ENCODE measurements at regions not wholly inside any gene's neighbourhood (a gene's known extent, or its start where the extent isn't known, plus 50 kb on each side); places are given as distances from the start of the nearest gene placed in this dataset.
"Not testable (repeated sequence)": the region's sequence is repeated elsewhere in the genome, so short reads cannot be mapped to it uniquely, and the experiment has no call there.

DNA sequence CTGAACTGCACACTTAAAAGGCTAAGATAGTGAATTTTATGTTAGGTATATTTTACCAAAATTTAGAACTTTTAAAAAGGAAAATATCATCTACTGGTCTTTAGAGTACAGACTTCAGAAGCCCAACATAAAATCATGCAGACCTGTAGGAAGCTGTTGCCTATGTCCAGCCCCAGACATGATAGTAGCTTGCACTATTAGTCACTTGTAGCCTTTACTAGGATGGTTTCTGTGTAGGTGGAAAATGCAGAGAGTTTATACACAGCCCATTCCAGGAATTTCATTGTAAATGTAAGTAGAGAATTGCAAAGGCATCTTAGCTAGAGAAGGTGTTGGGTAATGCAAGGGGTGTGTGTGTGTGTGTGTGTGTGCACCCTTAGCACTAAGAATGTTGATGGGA lies 640.2 kb downstream of the RNF144A start:
- no peak for DNase-seq

DNA sequence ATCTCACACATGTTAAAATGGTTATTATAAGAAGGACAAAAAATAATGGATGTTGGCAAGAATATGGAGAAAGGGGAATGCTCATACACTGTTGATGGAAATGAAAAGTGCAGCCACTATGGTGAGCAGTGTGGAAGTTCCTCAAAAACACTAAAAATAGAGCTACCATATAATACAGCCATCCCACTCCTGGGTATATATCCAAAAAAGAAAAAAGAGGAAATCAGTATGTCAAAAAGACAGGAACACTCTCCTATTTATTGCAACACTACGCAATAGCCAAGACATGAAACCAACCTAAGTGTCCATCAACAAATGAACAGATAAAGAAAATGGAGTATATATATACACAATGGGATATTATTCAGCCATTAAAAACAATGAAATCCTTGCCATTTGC lies 642.6 kb downstream of the RNF144A start:
- no peak for DNase-seq

DNA sequence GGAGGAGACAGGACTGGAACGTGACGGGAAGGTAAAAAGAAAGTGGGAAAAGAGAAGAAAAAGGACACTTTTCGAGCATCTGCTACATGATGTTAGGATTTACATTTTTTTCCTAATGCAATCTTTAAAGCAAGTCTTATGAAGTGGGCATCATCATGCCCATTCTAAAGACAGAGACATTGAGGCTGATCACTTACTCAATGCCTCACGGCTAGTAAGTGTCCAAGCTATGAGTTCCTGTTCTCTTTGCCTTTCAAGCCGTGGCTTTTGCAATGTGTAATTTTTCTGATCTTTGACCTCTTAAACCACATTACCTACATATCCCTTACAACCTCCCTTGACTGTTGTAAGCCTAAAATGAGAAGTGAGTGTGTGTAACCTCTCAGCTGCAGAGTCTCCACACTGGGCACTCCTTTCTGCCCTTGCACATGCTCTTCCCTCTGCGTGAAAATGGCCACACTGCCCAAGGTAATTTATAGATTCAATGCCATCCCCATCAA lies 649.2 kb downstream of the RNF144A start:
- no peak for DNase-seq

DNA sequence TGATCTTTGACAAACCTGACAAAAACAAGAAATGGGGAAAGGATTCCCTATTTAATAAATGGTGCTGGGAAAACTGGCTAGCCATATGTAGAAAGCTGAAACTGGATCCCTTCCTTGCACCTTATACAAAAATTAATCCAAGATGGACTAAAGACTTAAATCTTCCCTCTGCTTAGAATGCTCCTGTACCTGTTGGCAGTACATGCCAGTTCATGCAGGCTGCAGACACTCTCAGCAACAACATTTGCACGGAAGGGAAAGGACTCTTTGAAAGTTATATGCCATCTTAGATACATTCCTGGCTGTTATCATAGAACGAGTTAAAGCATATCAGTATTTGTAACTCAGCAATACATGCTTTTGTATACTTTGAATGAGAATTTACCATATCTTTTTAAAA lies 649.9 kb downstream of the RNF144A start:
- DNase-seq, result not testable (repeated sequence)

DNA sequence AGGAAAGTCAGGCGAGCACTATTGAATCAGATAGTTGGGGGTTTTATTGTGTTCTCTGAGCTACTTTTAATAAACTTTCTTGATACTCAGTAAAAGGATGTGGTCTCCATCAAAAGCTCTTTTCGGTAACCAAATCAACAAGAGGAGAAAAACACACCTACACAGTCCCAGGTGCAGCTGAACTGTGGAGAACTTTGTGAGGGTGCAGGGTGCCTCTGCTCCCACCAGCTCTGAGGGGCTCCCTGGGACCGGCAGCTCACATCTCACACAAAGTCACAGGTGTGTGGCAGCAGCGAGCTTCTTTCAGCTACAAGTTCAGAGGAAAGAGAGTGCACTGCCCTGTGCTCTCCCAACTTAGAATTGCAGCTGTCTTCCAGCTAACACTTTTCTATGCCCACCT lies 650.4 kb downstream of the RNF144A start:
- no peak for DNase-seq

DNA sequence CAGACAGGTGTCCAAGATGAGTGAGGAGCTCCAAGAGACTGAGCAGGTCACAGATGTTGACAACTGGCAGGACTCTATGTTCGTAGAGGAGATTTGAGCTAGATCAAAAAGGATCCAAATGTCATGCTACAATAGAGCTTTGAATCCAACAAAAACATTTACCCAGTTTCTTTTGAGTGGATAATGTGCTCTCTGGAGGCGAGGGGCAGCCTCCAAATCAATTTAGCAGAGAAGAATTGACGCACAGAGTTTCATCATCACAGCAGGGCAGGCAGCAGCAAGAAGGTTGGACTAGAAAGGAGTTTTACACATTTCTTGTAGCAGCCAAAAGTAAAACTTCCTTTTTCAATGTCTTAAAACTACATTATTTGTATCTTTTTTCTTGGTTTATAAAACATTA lies 653.0 kb downstream of the RNF144A start:
- no peak for DNase-seq

DNA sequence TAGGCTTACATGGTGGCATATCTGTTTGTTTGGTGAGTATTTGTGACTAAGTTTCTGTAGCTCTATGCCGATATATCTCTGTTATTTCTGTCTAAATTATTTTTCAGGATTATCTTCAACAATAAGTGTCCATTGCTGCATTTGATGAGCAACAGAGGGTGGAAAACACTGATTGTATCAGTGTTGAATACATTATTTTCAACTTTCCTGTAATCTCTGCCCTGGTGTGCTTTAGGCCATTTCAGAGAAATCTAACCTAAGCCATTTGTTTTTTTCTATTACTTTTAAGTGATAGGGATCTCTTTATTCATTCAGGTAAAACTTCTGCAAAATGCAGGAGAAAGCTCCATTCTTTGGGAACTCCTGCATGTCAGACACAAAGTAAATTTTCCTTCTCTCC lies 654.5 kb downstream of the RNF144A start:
- no peak for DNase-seq

DNA sequence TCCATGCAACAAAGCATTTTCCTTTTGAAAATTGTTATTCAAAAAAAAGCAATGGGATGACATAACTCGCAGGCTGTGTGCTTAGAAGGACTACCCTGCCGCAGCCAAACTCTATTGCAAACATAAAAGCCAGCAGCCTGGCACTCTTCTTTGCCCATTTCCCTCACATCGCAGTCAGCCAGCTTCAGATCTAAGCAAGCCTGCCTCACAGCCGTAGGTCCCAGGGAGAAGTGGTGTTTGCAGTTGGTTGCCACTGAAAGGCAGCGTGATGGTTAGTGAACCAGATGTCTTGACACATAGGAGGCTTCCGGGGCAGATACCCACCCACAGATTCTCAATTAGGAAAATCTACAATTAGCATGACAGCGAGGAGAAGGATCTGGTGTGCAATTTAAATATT lies 655.2 kb downstream of the RNF144A start:
- no peak for DNase-seq

DNA sequence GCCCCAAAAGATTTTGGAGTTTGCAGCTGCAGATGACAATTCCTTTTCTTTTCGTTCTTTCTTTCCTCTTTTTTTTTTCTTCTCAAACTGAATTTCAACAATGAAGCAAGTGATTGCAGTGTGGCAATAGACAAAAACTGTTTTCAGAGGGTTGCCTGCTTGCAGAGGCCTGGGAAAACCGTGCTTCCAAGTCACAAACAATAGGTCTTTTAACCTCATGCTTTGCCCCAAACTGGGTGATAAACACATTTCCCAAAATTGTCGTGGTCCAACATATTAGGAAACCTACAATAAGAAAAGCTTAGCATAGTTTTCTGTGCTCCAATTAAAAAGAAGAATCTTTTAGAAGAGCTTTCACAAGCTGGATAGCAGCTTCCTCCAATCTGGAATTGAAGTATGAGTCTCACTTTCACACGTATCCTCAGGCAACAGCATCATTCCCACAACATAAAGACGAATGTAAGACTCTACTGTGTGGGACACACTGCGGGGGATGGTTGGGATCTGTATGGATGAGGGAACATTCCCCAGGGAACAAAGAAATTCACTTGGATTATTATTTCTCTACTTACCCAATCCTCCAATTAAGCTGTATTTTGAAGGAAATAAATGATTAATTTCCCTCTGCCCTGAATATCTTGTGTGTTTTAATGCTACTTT lies 656.1 kb downstream of the RNF144A start:
- no peak for DNase-seq

DNA sequence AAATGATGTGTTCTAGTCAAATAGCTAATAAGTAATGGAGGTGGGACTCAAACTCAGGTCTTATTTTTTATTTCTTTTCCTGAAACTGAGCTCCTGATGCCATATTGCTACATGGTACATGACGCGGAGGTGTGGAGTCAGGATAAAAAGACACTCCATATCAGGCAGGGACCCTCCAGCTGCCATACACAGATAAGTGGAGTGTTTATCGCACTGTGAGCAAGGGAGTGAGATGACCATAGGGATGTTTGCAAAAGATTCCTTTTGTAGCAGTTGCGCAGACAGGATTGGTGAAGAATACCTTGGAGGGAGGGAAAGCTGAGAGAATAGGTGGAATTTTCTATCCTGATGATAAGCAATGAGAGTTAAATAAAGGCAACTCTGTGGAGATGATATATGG lies 657.2 kb downstream of the RNF144A start:
- no peak for DNase-seq

DNA sequence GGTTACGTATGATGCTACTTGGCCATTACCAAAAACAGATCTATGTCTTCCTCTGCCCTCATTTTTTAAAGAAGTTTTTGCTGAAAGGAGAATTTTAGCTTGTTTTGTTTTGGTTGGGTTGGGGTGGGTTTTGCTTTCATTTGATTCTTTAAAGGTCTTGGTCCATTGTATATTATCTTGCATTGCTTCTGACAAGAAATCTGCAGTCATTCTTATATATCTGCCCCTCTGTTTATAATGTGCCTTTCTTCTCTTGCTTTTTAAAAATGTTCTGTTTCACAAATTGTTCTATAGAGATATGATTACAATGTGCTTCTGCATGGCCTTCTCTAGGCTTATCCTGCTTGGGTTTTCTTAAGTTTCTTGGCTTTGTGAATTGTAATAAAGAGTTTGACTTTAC lies 660.6 kb downstream of the RNF144A start:
- DNase-seq, result no peak

DNA sequence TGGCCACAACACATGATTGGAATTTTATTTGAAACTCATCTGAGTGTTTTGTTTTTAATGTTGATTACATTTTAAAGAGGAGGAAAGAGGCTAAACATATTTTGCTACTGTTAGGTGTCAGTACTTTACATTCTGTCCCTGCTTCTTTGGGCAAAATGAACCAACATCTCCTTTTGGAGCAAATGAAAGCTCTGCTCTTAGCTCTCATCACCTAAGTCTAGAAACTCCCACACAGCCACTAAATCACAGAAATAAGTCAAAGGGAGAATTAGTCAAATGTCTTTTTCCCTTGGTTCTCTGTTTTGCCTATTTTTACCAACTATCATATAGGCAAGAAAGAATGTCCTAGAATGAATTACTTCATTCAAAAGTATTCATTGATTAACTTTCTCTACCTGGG lies 666.8 kb downstream of the RNF144A start:
- no peak for DNase-seq

DNA sequence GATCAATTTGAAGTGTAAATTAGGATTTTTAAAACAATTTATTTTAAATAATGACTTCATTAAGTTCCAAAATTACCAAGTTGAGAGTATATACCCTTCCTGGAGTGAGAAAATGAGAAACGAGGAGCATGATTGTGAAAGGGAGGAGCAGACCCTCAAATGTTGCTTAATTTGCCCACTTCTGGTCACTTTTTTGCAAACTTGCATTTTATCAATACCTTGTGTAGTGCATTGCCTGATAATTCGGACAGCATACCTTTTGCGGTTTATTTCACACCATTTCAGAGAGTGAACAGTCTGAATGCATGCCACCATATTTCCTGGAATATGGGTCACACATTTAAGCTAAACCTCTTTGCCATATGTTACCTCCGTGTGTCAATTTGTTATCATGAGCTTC lies 669.7 kb downstream of the RNF144A start:
- no peak for DNase-seq

DNA sequence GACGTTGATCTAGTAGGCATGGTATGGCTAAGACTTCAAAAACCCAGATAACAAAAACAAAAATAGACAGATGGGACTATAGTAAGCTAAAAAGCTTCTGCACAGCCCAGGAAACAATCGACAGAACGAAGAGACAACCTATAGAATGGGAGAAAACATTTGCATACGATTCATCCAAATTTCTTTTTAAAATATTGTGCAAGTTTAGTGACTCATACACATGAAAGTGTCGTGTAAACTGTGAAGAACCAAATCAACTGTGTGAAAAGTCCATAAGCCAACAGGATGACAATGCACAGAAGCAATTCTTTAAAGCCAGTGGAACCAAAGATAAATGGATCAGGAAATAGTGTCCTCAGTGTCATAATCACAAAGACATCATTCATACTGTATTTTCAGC lies 671.1 kb downstream of the RNF144A start:
- no peak for DNase-seq

DNA sequence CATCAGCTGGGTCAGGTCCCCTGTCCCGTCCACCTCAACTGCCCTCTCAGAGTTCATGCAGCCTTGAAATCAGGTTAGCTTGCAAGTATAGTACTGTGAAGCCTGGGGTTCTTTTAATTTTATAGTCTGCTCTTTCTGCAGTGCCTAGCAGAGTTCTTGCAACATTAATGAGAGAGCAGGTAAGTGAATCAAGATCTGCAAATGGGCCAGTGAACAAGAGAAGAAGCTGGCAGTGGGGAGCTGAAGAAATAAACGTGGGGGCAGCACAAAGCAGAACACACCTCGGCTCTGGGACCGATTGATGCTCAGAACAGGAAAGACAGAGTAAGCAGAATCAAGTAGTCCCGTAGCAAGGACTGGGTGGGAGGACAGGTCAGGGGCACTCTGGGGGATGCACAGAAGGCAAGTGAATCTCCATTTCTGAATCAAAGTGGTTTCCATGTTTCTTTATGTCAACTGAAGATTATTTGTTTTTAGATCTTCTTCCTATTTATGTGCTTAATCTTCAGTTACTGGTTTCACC lies 675.5 kb downstream of the RNF144A start:
- DNase-seq, result no peak

DNA sequence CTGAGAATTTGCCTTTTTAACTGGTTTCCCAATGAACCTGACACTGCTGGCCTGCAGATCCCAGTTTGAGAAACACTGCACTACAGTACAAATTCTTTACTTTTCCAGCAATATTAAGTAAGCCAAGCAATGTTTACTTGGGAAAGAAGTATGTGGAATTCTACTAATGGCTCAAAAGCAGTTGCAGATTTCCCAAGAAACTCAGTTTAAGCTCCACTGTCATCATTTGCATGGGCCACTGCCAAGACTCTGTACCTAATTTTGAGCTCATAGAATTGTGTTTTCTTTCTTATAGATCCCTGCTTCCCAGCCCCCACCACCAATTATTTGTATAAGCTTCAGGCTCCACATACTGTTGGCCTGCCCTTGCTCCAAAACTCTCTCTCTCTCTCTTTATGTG lies 676.1 kb downstream of the RNF144A start:
- DNase-seq, result no peak

DNA sequence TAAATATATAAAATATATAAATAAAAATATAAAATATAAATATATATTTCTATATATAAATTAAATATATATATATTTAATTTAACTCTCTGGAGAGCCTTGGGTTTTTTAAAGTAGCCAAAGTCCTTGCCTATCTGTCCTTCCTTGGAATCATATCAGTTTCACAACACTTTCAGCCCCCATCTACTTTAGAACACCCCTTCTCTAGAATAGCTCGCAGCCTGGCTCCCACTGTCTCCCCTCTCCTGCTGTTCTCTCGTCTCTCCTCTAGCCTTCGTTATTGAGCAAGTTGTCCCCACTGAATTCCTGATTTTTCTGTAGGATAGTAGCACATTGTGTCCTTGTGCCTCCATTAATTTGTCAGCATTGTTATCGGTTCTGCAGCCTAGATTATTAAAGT lies 677.0 kb downstream of the RNF144A start:
- DNase-seq, result no peak

DNA sequence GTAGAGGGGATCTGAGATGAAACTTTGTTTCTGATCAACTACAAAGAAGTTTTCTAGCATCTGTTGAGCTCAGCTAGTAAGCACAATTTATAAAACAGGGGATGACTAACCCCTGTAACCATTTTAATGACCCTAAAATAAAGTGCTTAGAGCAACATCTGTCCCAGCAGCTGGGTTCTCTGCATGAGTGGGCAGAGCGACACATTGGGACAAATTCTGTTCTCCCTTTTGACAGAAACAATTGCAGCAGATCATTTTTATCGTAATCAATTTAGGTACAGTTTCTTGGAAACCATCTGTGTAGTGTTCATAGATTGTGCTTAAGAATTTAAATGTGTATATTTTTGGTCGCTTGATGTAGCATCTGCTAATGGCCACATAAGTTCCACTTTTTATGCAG lies 678.0 kb downstream of the RNF144A start:
- no peak for DNase-seq

DNA sequence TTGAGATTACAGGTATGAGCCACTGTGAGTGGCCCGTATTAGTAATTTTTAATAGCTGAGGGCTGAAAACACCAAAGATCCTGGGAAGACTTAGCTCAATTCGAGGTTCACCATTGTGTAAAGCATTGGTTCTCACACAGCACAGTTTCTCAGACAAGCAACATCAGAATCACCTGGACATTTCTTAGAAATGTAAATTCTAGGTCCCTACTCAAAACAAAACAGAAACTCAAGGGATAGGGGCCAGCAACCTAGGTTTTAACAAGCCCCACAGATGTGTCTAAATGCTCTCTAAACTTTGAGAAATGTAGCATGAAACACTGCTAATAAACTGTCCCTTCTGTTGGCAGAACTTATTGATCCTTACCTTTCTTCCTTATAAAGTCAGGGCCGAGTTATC lies 681.2 kb downstream of the RNF144A start:
- no peak for DNase-seq

DNA sequence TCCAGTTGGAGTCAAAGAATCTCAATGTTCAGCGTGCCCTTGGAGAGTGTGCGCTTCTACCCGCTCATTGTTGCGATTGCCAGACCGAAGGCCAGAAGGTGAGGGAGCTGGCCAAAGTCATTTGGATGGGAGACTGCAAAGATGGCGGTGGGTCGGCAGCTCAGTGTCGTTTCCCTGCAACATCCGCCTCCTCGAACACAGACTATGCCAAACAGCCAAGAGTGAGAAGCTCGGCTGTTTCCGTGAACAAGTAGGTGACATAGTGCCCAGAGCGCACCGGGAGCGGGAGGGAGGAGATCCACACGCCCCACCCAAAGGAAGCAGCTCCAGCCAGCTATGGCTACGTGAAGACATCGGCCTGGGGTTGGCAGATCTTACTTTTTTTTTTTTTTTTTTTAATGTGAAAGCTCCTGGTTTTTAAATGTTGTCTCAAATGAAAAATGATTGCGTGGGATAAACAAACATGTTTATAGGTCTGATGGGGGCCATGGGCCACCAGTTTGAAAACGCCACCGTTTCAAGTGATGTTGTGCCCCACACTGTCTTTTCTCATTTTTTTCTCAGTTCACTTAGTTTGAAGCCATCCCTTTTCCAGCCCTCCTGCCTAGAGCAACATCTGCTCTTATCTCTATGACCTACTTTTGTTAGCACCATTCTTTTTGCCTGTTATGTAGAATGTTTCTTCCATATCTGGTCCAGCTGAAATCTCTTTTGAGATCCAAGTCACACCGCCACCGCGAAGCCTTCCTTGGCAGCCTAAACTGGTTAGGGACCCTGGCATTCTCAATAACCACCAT lies 682.4 kb downstream of the RNF144A start:
- no peak for DNase-seq

DNA sequence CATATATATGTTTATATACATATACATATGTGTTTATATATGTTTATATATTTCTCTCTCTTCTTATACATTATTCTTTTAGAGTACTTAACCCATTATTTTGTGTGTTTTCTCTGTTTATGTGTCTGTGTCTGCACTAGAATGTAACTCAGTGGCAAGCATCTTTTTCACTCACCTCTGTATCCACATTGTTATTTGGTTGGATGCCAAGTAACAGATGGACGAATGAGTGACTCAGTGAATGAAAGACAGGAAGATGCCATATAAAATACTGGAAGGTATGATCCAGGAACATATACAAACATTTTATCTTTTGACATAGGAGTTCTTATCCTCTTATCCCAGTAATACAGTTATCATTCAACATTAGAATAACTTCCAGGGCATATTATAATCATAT lies 684.8 kb downstream of the RNF144A start:
- DNase-seq, result no peak

DNA sequence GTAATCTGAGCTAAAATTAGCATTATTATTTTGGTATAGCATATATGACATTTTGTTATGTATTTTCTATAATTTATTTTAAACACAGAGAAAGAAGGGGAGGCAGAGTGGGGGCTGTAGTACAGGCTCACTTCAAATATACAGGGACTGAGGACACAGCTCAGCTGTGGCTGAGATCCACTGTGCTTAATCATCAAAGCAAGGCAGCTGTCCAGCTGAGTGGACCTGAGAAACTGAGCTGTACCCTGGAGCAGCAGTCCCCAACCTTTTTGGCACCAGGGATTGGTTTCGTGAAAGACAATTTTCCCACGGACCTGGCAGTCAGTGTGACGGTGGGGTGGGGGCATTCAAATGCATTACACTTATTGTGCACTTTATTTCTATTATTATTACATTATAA lies 687.2 kb downstream of the RNF144A start:
- DNase-seq, result no peak

DNA sequence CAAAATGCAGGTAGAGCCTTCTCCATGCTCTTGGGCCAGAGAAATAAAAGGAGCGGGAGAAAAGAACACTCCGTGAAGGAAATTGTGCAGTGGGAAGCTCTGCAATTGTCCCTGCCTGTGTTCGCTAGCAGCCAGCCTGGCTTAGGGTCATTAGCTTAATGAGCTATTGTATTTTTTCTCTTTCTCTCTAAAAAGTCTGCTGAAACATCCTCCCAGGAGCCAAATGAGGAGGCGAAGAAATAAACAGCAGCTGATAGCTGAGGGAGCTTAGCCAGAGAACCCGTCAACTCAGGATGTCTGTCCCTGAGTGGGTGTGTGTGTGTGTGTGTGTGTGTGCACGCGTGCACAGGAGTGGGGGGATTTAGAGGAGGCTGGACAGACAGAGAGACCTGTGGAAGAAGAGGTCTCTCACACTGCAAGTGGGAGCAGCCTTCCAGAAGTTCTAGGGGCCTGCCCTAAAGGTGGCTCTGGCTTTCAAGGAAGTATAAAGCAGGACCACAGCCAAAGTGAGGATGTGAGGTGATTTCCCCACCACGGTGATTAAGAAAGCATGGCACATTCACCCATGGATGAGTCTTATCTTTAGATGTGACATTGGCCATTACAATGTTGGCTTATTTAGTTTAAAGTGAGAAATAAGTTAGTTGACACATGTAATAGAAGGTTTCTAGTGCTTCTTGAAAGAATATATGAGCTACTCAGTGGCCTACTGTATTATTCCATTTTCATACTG lies 690.4 kb downstream of the RNF144A start:
- DNase-seq, result no peak

DNA sequence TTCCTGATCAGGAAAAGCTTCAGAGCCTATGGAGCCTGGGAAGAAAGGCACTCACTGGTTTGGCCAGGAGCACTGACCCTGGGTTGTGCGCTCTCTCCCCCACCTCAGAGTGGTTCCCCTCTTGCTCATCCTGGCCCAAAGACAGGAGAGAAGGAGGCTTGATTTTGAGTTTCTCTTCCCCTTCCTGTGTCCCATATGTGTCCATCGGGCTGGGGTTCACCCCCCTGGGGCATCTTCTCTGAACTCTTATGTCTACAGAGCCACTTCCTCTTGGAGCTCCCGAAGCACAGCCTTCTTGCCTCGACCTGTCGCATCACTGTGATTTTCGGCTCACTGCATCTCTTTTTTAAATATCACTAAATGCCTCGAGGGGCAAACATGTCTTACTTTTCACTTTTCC lies 692.3 kb downstream of the RNF144A start:
- no peak for DNase-seq

Measured in DMS79 treated with DMSO at 0.1 percent for 48 hours (cell line).